ENCODE measurements at regions not wholly inside any gene's neighbourhood (a gene's known extent, or its start where the extent isn't known, plus 50 kb on each side); places are given as distances from the start of the nearest gene placed in this dataset.

DNA sequence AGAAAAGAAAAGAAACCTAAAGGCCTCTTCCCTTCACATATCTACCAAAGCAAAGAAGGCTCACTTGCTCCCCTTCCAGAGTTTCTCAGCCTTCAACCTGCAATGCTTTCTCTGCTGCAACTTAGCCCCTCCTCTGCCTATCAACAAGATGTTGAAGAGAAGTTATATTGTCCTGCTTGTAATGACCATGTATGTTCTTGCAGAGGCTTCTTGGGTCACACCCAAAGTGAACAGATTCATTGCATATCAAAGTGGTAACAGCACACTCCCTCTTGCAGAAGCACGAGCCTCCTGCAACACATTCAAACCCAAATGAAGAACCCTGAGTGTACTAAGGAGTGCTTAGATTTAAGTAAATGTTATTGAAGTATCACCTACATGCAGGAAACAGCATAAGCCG is 494.3 kb downstream of the NTRK2 start:
- TF ChIP-seq, protein P1, sequence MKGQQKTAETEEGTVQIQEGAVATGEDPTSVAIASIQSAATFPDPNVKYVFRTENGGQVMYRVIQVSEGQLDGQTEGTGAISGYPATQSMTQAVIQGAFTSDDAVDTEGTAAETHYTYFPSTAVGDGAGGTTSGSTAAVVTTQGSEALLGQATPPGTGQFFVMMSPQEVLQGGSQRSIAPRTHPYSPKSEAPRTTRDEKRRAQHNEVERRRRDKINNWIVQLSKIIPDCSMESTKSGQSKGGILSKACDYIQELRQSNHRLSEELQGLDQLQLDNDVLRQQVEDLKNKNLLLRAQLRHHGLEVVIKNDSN (IDR thresholded peaks at IDR 0.05): no peak
- TF ChIP-seq EGR1 (IDR thresholded peaks at IDR 0.05): no peak
- TF ChIP-seq NFIC (IDR thresholded peaks at IDR 0.05): no peak
- no peak for TF ChIP-seq FOXM1 (IDR thresholded peaks at IDR 0.05; ENCODE audit: borderline replicate concordance, low read depth)
- TF ChIP-seq REST (IDR thresholded peaks at IDR 0.05; ENCODE audit: low read depth): no peak
- TF ChIP-seq EP300 (IDR thresholded peaks at IDR 0.05; ENCODE audit: borderline replicate concordance): no peak
- TF ChIP-seq, protein P2, sequence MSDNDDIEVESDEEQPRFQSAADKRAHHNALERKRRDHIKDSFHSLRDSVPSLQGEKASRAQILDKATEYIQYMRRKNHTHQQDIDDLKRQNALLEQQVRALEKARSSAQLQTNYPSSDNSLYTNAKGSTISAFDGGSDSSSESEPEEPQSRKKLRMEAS (IDR thresholded peaks at IDR 0.05): no peak
- TF ChIP-seq RAD21 (IDR thresholded peaks at IDR 0.05; ENCODE audit: low read depth): no peak

All from Ishikawa (cell line).